ENCODE measurements at regions not wholly inside any gene's neighbourhood (a gene's known extent, or its start where the extent isn't known, plus 50 kb on each side); places are given as distances from the start of the nearest gene placed in this dataset.

- no peak overlapping the region for H3K14ac ChIP-seq (ENCODE audit: insufficient read depth, low read length)
- H3K4me2 ChIP-seq (ENCODE audit: insufficient read depth, insufficient read length, low read length), result no peak overlapping the region
- H2AFZ ChIP-seq (ENCODE audit: low read length), result no peak overlapping the region
- H4K91ac ChIP-seq (ENCODE audit: insufficient read length, low read depth, low read length), result no peak overlapping the region
- no peak overlapping the region for H4K5ac ChIP-seq (ENCODE audit: insufficient read length, low read depth, low read length)
- no peak overlapping the region for H3K9ac ChIP-seq (ENCODE audit: extremely low read depth, insufficient read length, low read length)
- Mint-ChIP-seq H3K36me3 (ENCODE audit: insufficient read depth in 1 of 3, low read depth in 3 of 3) (no peaks in the 10 kb centered on the region), H3K27me3 (ENCODE audit: low read depth) (no peaks in the 10 kb centered on the region), H3K4me3 (no peak overlapping the region), H3K4me1 (peaks cover 9 to 13% of the 10 kb centered on the region in 2 experiments), H3K27ac (no peak overlapping the region), H3K9me3 (no peaks in the 10 kb centered on the region)
- no peak overlapping the region for H3T11ph ChIP-seq (ENCODE audit: low read length)
- H3K27ac ChIP-seq (ENCODE audit: insufficient read length, low read depth, low read length), result no peak overlapping the region
- H4K8ac ChIP-seq (replicated peaks; ENCODE audit: insufficient read length, low read depth, low read length), result no peak overlapping the region
- no peak overlapping the region for H2BK15ac ChIP-seq (ENCODE audit: low read depth, low read length)
- no peak overlapping the region for H2AK5ac ChIP-seq (ENCODE audit: insufficient read length, low read length)
- H3K4ac ChIP-seq (ENCODE audit: low read depth, low read length), result no peak overlapping the region
- H2BK5ac ChIP-seq (ENCODE audit: insufficient read length, low read length), result no peak overlapping the region
- H3K9me3 ChIP-seq (ENCODE audit: control insufficient read depth, low read depth, low read length), result no peaks in the 10 kb centered on the region
- no peak overlapping the region for H2BK12ac ChIP-seq (ENCODE audit: insufficient read length, low read depth, low read length)
- no peaks in the 10 kb centered on the region for H3K79me1 ChIP-seq (ENCODE audit: insufficient read depth, low read depth, low read length, poor library complexity, severe bottlenecking)
- H3K56ac ChIP-seq (ENCODE audit: insufficient read length, low read depth, low read length), result no peak overlapping the region
- no peaks in the 10 kb centered on the region for H3K27me3 ChIP-seq (ENCODE audit: insufficient read depth, low read length)
- no peak overlapping the region for H2BK20ac ChIP-seq (ENCODE audit: low read depth, low read length, poor library complexity, severe bottlenecking)
- no peak overlapping the region for H3K18ac ChIP-seq (ENCODE audit: insufficient read length, low read depth, low read length)
- no peak overlapping the region for H3K23ac ChIP-seq (ENCODE audit: insufficient read length, low read depth, low read length)
- H2BK120ac ChIP-seq (ENCODE audit: low read depth, low read length, poor library complexity, severe bottlenecking), result no peak overlapping the region
- H4K20me1 ChIP-seq (ENCODE audit: control insufficient read depth, insufficient read depth, insufficient read length), result no peaks in the 10 kb centered on the region
- H3K23me2 ChIP-seq (ENCODE audit: insufficient read length, low read depth, low read length, poor library complexity, severe bottlenecking), result no peaks in the 10 kb centered on the region
- DNase-seq, result no peak
- no peak for TF ChIP-seq CTCF (conservative IDR thresholded peaks at IDR 0.05)
- WGBS (ENCODE audit: extremely low coverage, insufficient read length, low lambda C conversion rate), result no CpG with 5 or more reads among the region's 4 CpGs
- no peaks in the 10 kb centered on the region for H3K79me2 ChIP-seq (ENCODE audit: insufficient read depth, low read length)
- no peaks in the 10 kb centered on the region for H3K4me1 ChIP-seq (ENCODE audit: insufficient read depth, low read length)
These were observed 1109.2 kb upstream of the ALCAM start for GRCh38 chr3:104257486-104257885.
